Esophagus squamous epithelium (tissue), 5 donors: ENCODE measurements at regions not wholly inside any gene's neighbourhood (a gene's known extent, or its start where the extent isn't known, plus 50 kb on each side); places are given as distances from the start of the nearest gene placed in this dataset.

Experiments
- DNase-seq: peaks from one replicate; lab custom pipeline; 2025; lab: John Stamatoyannopoulos, UW
- H3K27ac ChIP-seq, 4 donors: fragments of 200-600 bp; sonication (generic); one replicate each; pipeline ENCODE4 v1.5.1; 2016 to 2019; ENCODE audit warnings: mild to moderate bottlenecking in 1 of 4
- H3K27me3 ChIP-seq, 4 donors: fragments of 200-600 bp; sonication (generic); 1 replicate in 3 of 4; 2 replicates in 1 of 4; pipeline versions ENCODE4 v1.5.1 to v1.6.0; 2017 to 2021; ENCODE audit warnings: antibody characterized with exemption in 1 of 4
- H3K36me3 ChIP-seq, 3 donors: fragments of 200-600 bp; sonication (generic); one replicate each; pipeline ENCODE4 v1.5.1; 2016 to 2019
- H3K4me1 ChIP-seq, 3 donors: fragments of 200-600 bp; sonication (generic); one replicate each; pipeline ENCODE4 v1.5.1; 2017 to 2019
- H3K4me3 ChIP-seq, 4 donors: fragments of 200-600 bp; sonication (generic); 1 replicate in 3 of 4; 2 replicates in 1 of 4; pipeline ENCODE4 v1.5.1; 2016 to 2019; ENCODE audit warnings: mild to moderate bottlenecking in 2 of 4, moderate library complexity in 1 of 4
- H3K9me3 ChIP-seq, 3 donors: fragments of 200-600 bp; sonication (generic); one replicate each; pipeline ENCODE4 v1.5.1; 2016 to 2019
- CTCF ChIP-seq, 6 experiments: fragments of 450-650 bp in 4 of 6; fragments of 200-600 bp in 2 of 6; sonication (generic) in 2 of 6; IDR thresholded peaks; one replicate each; pipeline ENCODE4 v1.5.1; 2016 to 2019; ENCODE audit warnings: antibody characterized with exemption in 6 of 6, mild to moderate bottlenecking in 4 of 6, moderate library complexity in 4 of 6
- POLR2A ChIP-seq, 4 donors: fragments of 450-650 bp; IDR thresholded peaks; one replicate each; pipeline ENCODE4 v1.6.1; 2017; ENCODE audit warnings: antibody characterized with exemption in 4 of 4, mild to moderate bottlenecking in 4 of 4, moderate library complexity in 3 of 4
- WGBS, 2 donors: methylation state at CpG; one replicate each; pipeline ENCODE4 v1.1.5; 2018; 5-methylcytosine and 5-hydroxymethylcytosine counted together
- intact Hi-C: fragments of 100-400 bp; cut with DNase I; formaldehyde crosslinking; loops from one replicate; pipeline ENCODE4 v1.15.0; 2022
- donor health status: DM: yes; HTN: yes; CAD: no.

GRCh38 chr2:181223234-181223633, 234.0 kb upstream of the ITGA4 start:
- no peak for DNase-seq
- Histone ChIP-seq H3K27me3 (no peaks in the 10 kb centered on the region), H3K4me3 (no peak overlapping the region), H3K9me3 (no peaks in the 10 kb centered on the region), H3K27ac (no peak overlapping the region), H3K4me1 (no peaks in the 10 kb centered on the region), H3K36me3 (no peaks in the 10 kb centered on the region)
- WGBS, 2 donors: 64 to 65% methylated on average over 2 of the region's 2 CpGs
- intact Hi-C loops: no loop called here
- TF ChIP-seq POLR2A (IDR thresholded peaks at IDR 0.05) (no peak), CTCF (IDR thresholded peaks at IDR 0.05) (no peak)

- Histone ChIP-seq H3K27ac (no peak overlapping the region), H3K36me3 (no peaks in the 10 kb centered on the region), H3K4me1 (no peaks in the 10 kb centered on the region), H3K9me3 (no peaks in the 10 kb centered on the region), H3K4me3 (no peak overlapping the region), H3K27me3 (no peaks in the 10 kb centered on the region)
- no peak for TF ChIP-seq POLR2A (IDR thresholded peaks at IDR 0.05)
- TF ChIP-seq CTCF (IDR thresholded peaks at IDR 0.05): no peak
- intact Hi-C loops: no loop called here
- DNase-seq: no peak
- 76% methylated on average over 3 of the region's 3 CpGs for WGBS, 2 donors
Observed at GRCh38 chr2:181224866-181225265, 232.3 kb upstream of the ITGA4 start.

- WGBS, 2 donors: 83 to 94% methylated on average over 1 of the region's 1 CpG
- Histone ChIP-seq H3K9me3 (no peaks in the 10 kb centered on the region), H3K36me3 (no peaks in the 10 kb centered on the region), H3K4me1 (no peaks in the 10 kb centered on the region), H3K27ac (no peak overlapping the region), H3K27me3 (no peaks in the 10 kb centered on the region), H3K4me3 (no peak overlapping the region)
- TF ChIP-seq CTCF (IDR thresholded peaks at IDR 0.05) (no peak), POLR2A (IDR thresholded peaks at IDR 0.05) (no peak)
- intact Hi-C loops: no loop called here
- no peak for DNase-seq
Observed at GRCh38 chr2:181228661-181229060, 228.5 kb upstream of the ITGA4 start.

- Histone ChIP-seq H3K27me3 (no peaks in the 10 kb centered on the region), H3K4me1 (no peaks in the 10 kb centered on the region), H3K9me3 (no peaks in the 10 kb centered on the region), H3K36me3 (no peaks in the 10 kb centered on the region), H3K4me3 (no peak overlapping the region), H3K27ac (no peak overlapping the region)
- TF ChIP-seq POLR2A (IDR thresholded peaks at IDR 0.05) (no peak), CTCF (IDR thresholded peaks at IDR 0.05) (no peak)
- DNase-seq: no peak
- intact Hi-C loops: no loop called here
- 86 to 88% methylated on average over 1 of the region's 1 CpG for WGBS, 2 donors
Observed at GRCh38 chr2:181231151-181231550, 226.0 kb upstream of the ITGA4 start.

GRCh38 chr2:181231886-181232621, 225.1 kb upstream of the ITGA4 start:
- intact Hi-C loops: no loop called here

More at GRCh38 chr2:181231886-181232621, 225.1 kb upstream of the ITGA4 start:
- no peak for DNase-seq
- Histone ChIP-seq H3K4me3 (no peak overlapping the region), H3K9me3 (no peaks in the 10 kb centered on the region), H3K27ac (no peak overlapping the region), H3K36me3 (no peaks in the 10 kb centered on the region), H3K4me1 (no peaks in the 10 kb centered on the region), H3K27me3 (no peaks in the 10 kb centered on the region)
- TF ChIP-seq CTCF (IDR thresholded peaks at IDR 0.05) (no peak), POLR2A (IDR thresholded peaks at IDR 0.05) (no peak)
- WGBS, 2 donors: 52 to 61% methylated on average over 2 of the region's 2 CpGs
